ENCODE measurements at regions not wholly inside any gene's neighbourhood (a gene's known extent, or its start where the extent isn't known, plus 50 kb on each side); places are given as distances from the start of the nearest gene placed in this dataset.

DNA sequence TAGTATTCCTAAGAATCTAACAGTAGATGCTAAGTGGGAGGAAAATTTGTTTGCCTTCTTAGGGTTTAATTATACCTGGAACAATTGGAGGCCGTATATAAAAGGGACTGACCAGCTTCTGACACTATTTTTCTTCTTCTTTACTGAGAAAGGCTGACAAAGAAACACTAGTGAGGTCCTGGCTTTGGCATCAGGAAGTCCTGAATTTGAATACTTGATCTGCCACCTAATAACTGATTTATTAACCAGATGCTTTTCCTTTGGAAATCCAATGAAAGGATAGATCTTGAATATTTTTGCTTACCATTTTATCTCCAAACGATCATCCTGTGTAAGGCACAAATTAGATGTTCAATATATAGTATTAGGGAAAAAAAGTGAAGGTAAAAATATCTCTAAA lies 382.5 kb downstream of the CENPW start:
- TF ChIP-seq, protein P1, sequence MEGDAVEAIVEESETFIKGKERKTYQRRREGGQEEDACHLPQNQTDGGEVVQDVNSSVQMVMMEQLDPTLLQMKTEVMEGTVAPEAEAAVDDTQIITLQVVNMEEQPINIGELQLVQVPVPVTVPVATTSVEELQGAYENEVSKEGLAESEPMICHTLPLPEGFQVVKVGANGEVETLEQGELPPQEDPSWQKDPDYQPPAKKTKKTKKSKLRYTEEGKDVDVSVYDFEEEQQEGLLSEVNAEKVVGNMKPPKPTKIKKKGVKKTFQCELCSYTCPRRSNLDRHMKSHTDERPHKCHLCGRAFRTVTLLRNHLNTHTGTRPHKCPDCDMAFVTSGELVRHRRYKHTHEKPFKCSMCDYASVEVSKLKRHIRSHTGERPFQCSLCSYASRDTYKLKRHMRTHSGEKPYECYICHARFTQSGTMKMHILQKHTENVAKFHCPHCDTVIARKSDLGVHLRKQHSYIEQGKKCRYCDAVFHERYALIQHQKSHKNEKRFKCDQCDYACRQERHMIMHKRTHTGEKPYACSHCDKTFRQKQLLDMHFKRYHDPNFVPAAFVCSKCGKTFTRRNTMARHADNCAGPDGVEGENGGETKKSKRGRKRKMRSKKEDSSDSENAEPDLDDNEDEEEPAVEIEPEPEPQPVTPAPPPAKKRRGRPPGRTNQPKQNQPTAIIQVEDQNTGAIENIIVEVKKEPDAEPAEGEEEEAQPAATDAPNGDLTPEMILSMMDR (IDR thresholded peaks at IDR 0.05) = no peak
- no peak for TF ChIP-seq POLR2A (IDR thresholded peaks at IDR 0.05)

Data from esophagus squamous epithelium (tissue), 4 donors.